Heart left ventricle (tissue), 13 donors: ENCODE measurements at regions not wholly inside any gene's neighbourhood (a gene's known extent, or its start where the extent isn't known, plus 50 kb on each side); places are given as distances from the start of the nearest gene placed in this dataset.

Experiments
- CTCF ChIP-seq, 12 donors: fragments of 200-600 bp; sonication (generic) in 4 of 12; IDR thresholded peaks; one replicate each; pipeline versions ENCODE4 v1.5.0 to v1.8.0; 2018 to 2022; ENCODE audit warnings: antibody characterized with exemption in 12 of 12, mild to moderate bottlenecking in 5 of 12
- POLR2A ChIP-seq, 2 donors: fragments of 450-650 bp; IDR thresholded peaks; one replicate each; pipeline ENCODE4 v1.6.1; 2017; ENCODE audit warnings: antibody characterized with exemption in 2 of 2, mild to moderate bottlenecking in 2 of 2, moderate library complexity in 2 of 2
- donor health status: ischemic (EF 13 %, LVEDD 7.1; RV severe dilation, severe dysfunction).
- donor health status: DM: no; HTN: yes; CAD: no.
- donor health status: DM: no; HTN: no; CAD: no.
- donor health status: ischemic (EF 25% LVEDD 6.9; RV normal size, moderate dysfunction).
- donor health status: ischemic (EF 25% LVEDD 5.7; RV mildly dilated, moderate dysfunction).
- donor health status: ischemic (EF 35%, LVEDD 5.7; RV mildly dilated, moderate dysfunction).
- donor health status: nonischemic (EF 11% LVEDD 7.7; RV severe dilation, severe dysfunction).
- donor health status: DM: yes; HTN: yes; CAD: no.
- donor health status: PGD.
- donor health status: ischemic (EF 29% LVEDD 5.4; RV normal size, mild dysfunction).
- donor health status: nonischemic (EF 23%, LVEDD 6.1; RV moderate dilation, normal function).

- TF ChIP-seq CTCF (IDR thresholded peaks at IDR 0.05) (no peak), POLR2A (IDR thresholded peaks at IDR 0.05) (no peak)
Measured at GRCh38 chr7:108724251-108725100, 154.8 kb downstream of the DNAJB9 start.
